Tibial artery (tissue), 4 donors: ENCODE measurements at regions not wholly inside any gene's neighbourhood (a gene's known extent, or its start where the extent isn't known, plus 50 kb on each side); places are given as distances from the start of the nearest gene placed in this dataset.
"Not testable (repeated sequence)": the region's sequence is repeated elsewhere in the genome, so short reads cannot be mapped to it uniquely, and the experiment has no call there.

Source experiments
- DNase-seq, 2 donors: peaks; one replicate each; pipeline ENCODE4 v3.0.0-alpha.2; 2019
- H3K27ac ChIP-seq, 2 donors: fragments of 200-600 bp; sonication (generic) in 1 of 2; 1 replicate in 1 of 2; 2 replicates in 1 of 2; pipeline ENCODE4 v1.5.1; 2018 to 2019; ENCODE audit warnings: mild to moderate bottlenecking in 1 of 2
- H3K27me3 ChIP-seq, 2 donors: fragments of 200-600 bp; sonication (generic) in 1 of 2; one replicate each; pipeline versions ENCODE4 v1.5.1 to v1.6.0; 2016 to 2019
- H3K36me3 ChIP-seq, 3 donors: fragments of 200-600 bp; sonication (generic) in 2 of 3; one replicate each; pipeline ENCODE4 v1.5.1; 2016 to 2019; ENCODE audit warnings: mild to moderate bottlenecking in 2 of 3
- H3K4me1 ChIP-seq, 4 donors: fragments of 200-600 bp; sonication (generic) in 2 of 4; 1 replicate in 3 of 4; 2 replicates in 1 of 4; pipeline ENCODE4 v1.5.1; 2016 to 2019
- H3K4me3 ChIP-seq, 2 donors: fragments of 200-600 bp; sonication (generic) in 1 of 2; 1 replicate in 1 of 2; 2 replicates in 1 of 2; pipeline ENCODE4 v1.5.1; 2018 to 2019; ENCODE audit warnings: mild to moderate bottlenecking in 2 of 2
- H3K9me3 ChIP-seq, 3 donors: fragments of 200-600 bp; sonication (generic) in 1 of 3; one replicate each; pipeline ENCODE4 v1.5.1; 2016 to 2019
- intact Hi-C: fragments of 100-400 bp; cut with DNase I; formaldehyde crosslinking; loops from one replicate; pipeline ENCODE4 v1.15.0; 2023; ENCODE audit warnings: low total_unique reads
- TF ChIP-seq, protein P1 (sequence below), 2 experiments: fragments of 200-600 bp in 1 of 2; fragments of 450-650 bp in 1 of 2; IDR thresholded peaks; one replicate each; pipeline ENCODE4 v1.5.1; 2017 to 2019; ENCODE audit warnings: antibody characterized with exemption in 2 of 2, mild to moderate bottlenecking in 1 of 2, moderate library complexity in 1 of 2

DNA sequence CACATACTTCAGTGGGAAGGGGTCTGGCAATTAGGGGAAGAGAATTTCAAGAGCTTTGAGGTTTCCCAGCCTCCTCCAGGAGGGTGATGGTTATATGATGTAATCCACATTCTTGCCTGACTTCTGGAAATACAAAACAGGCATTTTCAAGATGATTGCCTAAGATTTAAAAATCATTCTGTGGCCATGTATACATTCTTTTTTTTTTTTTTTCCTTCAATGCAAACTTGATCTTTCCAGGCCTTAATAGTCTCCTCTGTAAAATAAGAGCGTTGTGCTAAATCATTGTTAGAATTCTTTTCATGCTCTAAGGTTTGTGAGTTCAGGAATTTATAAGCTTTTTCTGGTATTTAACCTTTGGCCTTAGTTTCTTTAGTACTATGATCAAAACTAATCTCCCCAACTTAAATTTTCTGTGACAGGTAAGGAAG, 192.3 kb upstream of the HMCN1 start:
- TF ChIP-seq, protein P1, sequence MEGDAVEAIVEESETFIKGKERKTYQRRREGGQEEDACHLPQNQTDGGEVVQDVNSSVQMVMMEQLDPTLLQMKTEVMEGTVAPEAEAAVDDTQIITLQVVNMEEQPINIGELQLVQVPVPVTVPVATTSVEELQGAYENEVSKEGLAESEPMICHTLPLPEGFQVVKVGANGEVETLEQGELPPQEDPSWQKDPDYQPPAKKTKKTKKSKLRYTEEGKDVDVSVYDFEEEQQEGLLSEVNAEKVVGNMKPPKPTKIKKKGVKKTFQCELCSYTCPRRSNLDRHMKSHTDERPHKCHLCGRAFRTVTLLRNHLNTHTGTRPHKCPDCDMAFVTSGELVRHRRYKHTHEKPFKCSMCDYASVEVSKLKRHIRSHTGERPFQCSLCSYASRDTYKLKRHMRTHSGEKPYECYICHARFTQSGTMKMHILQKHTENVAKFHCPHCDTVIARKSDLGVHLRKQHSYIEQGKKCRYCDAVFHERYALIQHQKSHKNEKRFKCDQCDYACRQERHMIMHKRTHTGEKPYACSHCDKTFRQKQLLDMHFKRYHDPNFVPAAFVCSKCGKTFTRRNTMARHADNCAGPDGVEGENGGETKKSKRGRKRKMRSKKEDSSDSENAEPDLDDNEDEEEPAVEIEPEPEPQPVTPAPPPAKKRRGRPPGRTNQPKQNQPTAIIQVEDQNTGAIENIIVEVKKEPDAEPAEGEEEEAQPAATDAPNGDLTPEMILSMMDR (IDR thresholded peaks at IDR 0.05), result no peak
- intact Hi-C loops, result no loop called here
- no peak overlapping the region for H3K27ac ChIP-seq
- no peak overlapping the region for H3K4me3 ChIP-seq
- DNase-seq, result no peak
- no peaks in the 10 kb centered on the region for H3K9me3 ChIP-seq
- no peaks in the 10 kb centered on the region for H3K36me3 ChIP-seq
- no peaks in the 10 kb centered on the region for H3K4me1 ChIP-seq
- no peaks in the 10 kb centered on the region for H3K27me3 ChIP-seq

- intact Hi-C loops, result no loop called here
- H3K4me3 ChIP-seq, result no peak overlapping the region
- no peaks in the 10 kb centered on the region for H3K36me3 ChIP-seq
- DNase-seq, result no peak
- TF ChIP-seq, protein P1 (IDR thresholded peaks at IDR 0.05), result no peak
- no peaks in the 10 kb centered on the region for H3K9me3 ChIP-seq
- H3K27ac ChIP-seq, result no peak overlapping the region
- no peaks in the 10 kb centered on the region for H3K4me1 ChIP-seq
- no peaks in the 10 kb centered on the region for H3K27me3 ChIP-seq
Observed at GRCh38 chr1:185540295-185540694, 193.9 kb upstream of the HMCN1 start.

GRCh38 chr1:185539277-185539943, 194.8 kb upstream of the HMCN1 start:
- intact Hi-C loops, result no loop called here
- H3K27me3 ChIP-seq, result no peaks in the 10 kb centered on the region
- no peak overlapping the region for H3K27ac ChIP-seq
- peaks cover 0 to 2% (median 0%) of the 10 kb centered on the region in 4 donors for H3K4me1 ChIP-seq
- no peaks in the 10 kb centered on the region for H3K9me3 ChIP-seq
- no peak for DNase-seq
- TF ChIP-seq, protein P1 (IDR thresholded peaks at IDR 0.05), result no peak
- no peaks in the 10 kb centered on the region for H3K36me3 ChIP-seq
- no peak overlapping the region for H3K4me3 ChIP-seq

- H3K27me3 ChIP-seq, H3K4me1 ChIP-seq, DNase-seq, H3K36me3 ChIP-seq, H3K27ac ChIP-seq, intact Hi-C loops, H3K4me3 ChIP-seq, H3K9me3 ChIP-seq: not testable (repeated sequence)
Observed at GRCh38 chr1:185538309-185538898, 195.8 kb upstream of the HMCN1 start.

DNA sequence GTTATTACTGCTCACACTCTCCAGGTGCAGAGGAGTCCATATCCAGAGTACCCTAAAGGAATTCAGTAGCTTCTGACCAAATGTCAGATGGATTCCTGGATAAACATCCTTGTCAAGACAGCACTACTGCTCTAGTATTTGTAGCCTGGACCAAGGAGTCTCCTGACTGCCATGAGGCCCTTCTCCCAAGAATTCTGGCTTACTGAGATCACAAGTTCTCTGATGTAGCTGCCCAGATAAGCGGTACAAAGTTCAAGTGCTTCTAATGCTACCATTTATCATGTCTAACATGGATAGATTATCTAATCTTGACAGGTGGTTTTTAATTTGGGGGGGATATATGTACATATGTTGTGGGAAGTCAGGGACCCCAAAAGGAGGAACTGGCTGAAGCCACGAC, 196.6 kb upstream of the HMCN1 start:
- intact Hi-C loops, result no loop called here
- no peak for DNase-seq
- Histone ChIP-seq H3K27ac (no peak overlapping the region), H3K36me3 (no peaks in the 10 kb centered on the region), H3K27me3 (no peaks in the 10 kb centered on the region), H3K4me1 (peaks cover 0 to 2% (median 0%) of the 10 kb centered on the region in 4 donors), H3K9me3 (no peaks in the 10 kb centered on the region), H3K4me3 (no peak overlapping the region)
- TF ChIP-seq, protein P1 (IDR thresholded peaks at IDR 0.05), result no peak

GRCh38 chr1:185536165-185536920, 197.8 kb upstream of the HMCN1 start:
- Histone ChIP-seq H3K36me3 (no peaks in the 10 kb centered on the region), H3K9me3 (no peaks in the 10 kb centered on the region), H3K27me3 (no peaks in the 10 kb centered on the region), H3K27ac (no peak overlapping the region), H3K4me1 (peaks cover 0 to 2% (median 0%) of the 10 kb centered on the region in 4 donors), H3K4me3 (no peak overlapping the region)
- TF ChIP-seq, protein P1 (IDR thresholded peaks at IDR 0.05), result no peak
- no peak for DNase-seq
- intact Hi-C loops, result no loop called here
